Choroid plexus epithelial cell (primary cell): ENCODE measurements at regions not wholly inside any gene's neighbourhood (a gene's known extent, or its start where the extent isn't known, plus 50 kb on each side); places are given as distances from the start of the nearest gene placed in this dataset.

Experiments used
- DNase-seq: peaks from one replicate; pipeline ENCODE4 v3.0.0-alpha.2; 2010; ENCODE audit warnings: low read depth
- H3K4me3 ChIP-seq: 2 replicates; pipeline ENCODE4 v1.5.1; 2011; ENCODE audit warnings: low read depth, mild to moderate bottlenecking, control low read depth, low read length, moderate library complexity
- TF ChIP-seq, protein P1 (sequence below): conservative IDR thresholded peaks from 2 replicates; pipeline ENCODE4 v1.5.1; 2011; ENCODE audit warnings: low read depth, mild to moderate bottlenecking, control low read depth, inconsistent platforms, low read length, moderate library complexity

DNA sequence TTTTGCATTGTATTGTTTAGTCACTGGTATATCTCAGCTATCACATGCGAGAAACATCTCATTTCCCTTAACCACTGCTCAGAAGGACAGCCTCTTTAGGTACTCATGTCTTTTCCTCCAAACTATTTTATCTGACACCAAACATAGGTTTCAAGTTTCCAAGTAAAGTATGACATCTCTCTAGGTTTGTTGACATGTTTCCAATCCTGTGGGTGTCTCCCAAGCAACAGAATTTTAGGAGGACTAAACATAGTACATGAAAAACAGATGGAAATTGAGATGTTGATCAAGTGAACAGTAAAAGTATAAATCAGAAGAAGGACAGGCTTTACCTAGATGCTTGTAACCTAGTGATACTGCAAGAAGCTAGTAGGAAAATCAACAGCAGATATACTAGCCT is 371.4 kb downstream of the DTHD1 start:
- H3K4me3 ChIP-seq: no peak overlapping the region
- TF ChIP-seq, protein P1, sequence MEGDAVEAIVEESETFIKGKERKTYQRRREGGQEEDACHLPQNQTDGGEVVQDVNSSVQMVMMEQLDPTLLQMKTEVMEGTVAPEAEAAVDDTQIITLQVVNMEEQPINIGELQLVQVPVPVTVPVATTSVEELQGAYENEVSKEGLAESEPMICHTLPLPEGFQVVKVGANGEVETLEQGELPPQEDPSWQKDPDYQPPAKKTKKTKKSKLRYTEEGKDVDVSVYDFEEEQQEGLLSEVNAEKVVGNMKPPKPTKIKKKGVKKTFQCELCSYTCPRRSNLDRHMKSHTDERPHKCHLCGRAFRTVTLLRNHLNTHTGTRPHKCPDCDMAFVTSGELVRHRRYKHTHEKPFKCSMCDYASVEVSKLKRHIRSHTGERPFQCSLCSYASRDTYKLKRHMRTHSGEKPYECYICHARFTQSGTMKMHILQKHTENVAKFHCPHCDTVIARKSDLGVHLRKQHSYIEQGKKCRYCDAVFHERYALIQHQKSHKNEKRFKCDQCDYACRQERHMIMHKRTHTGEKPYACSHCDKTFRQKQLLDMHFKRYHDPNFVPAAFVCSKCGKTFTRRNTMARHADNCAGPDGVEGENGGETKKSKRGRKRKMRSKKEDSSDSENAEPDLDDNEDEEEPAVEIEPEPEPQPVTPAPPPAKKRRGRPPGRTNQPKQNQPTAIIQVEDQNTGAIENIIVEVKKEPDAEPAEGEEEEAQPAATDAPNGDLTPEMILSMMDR: no peak
- no peak for DNase-seq

DNA sequence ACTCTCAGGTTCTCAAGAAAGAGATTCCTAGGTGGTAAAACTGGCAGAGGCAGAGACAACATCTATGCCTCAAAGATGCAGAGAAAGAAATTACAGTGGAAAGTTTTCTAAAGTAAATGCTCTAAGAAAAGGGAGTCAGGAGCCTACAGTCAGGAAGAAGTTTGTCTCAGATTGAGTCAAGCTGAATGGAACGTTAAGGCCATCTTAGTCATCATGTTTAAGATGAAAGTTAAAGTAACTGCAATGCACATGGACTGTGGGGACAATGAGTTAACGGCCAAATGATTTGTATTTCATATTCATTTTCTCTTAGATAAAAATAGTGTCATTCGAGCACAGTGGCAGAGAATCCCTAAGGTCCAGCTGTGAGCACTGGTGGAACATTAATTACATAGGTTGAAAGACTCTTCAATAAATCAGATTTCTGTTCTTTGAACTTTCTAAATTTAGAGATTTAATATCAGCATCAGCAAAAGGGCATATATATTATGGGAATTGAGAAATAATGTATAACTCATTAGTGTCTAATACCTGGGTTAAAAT is 384.6 kb downstream of the DTHD1 start:
- TF ChIP-seq, protein P1: no peak
- no peak for DNase-seq
- no peak overlapping the region for H3K4me3 ChIP-seq

DNA sequence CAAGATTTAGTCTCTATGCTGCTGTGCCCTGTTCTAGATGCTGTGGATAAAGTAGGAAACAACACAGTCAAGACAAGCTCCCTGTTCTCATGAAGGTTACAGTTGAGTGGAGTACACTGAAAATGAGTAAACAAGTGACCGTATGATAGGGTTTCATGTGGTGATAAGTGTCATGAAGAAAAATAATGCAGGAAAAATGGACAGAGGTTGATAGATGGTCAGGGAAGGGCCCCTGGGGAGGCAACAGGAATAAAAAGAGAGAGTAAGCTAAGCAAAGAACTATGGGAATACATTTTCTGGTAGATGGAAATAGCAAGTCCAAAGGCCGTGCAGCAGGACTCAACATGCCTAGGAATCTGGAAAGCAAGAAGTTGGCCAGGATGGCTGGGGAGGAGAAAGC is 394.0 kb downstream of the DTHD1 start:
- DNase-seq: no peak
- TF ChIP-seq, protein P1: no peak
- H3K4me3 ChIP-seq: no peak overlapping the region

DNA sequence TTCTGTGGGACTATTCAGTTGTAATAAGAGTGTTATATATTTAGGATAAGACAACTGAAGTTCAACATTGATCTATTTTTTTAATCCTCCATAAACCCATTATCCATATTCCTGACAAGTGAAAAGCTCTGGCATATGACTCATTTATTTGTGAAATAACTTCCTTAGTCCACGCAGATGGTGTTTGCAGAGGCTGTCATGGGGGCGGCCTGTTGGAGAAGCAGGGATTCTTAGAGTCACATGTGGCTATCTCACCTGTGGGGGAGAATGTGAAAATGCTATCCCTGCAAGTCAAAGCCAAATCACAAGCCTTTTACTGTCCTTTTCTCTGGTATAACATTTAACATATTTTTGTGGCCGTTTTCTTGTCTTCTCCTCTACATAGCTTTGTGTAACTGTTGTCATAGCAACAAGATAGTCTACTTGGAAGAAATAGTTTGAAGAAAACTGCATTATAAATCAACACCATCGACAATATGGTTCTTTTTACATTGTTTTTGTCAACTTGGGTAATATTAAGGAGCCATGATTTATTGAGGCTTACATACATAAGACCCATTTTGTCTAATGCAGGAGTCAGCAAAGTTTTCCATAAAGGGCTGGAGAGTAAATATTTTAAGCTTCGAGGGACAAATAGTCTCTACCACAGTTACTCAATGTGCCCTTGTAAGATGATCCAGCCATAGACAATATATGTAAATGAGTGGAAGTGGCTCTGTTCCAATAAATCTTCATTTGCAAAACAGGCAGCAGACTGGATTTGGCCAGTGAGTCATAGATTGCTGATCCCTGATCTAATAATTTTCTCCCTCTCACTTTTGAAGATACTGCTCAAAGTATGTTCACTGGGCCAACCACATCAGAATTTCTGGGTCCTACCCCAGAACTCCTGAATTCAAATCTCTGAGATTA is 395.0 kb downstream of the DTHD1 start:
- no peak overlapping the region for H3K4me3 ChIP-seq
- TF ChIP-seq, protein P1: no peak

DNA sequence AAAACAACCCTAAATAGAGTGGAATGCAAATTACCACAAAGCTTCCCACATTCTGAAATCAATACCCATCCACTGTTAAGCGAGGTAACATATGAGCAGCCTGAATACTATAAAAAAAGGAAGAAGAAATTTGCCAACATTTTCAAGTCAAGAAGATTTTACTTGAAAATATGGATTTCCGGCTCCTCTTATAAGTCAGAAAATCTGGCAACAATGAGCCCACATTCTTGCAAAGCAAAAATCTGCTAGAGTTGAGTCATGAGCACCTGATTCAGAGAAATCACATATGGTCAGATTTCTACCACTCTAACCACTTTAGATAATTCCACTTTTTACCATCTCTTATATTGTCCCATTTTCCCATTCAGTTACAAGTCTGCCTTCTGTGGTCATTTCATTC is 395.7 kb downstream of the DTHD1 start:
- TF ChIP-seq, protein P1: no peak
- no peak for DNase-seq
- no peak overlapping the region for H3K4me3 ChIP-seq

More for the DNA sequence above, 395.0 kb downstream of the DTHD1 start:
- peak; percentile 3 for DNase-seq

DNA sequence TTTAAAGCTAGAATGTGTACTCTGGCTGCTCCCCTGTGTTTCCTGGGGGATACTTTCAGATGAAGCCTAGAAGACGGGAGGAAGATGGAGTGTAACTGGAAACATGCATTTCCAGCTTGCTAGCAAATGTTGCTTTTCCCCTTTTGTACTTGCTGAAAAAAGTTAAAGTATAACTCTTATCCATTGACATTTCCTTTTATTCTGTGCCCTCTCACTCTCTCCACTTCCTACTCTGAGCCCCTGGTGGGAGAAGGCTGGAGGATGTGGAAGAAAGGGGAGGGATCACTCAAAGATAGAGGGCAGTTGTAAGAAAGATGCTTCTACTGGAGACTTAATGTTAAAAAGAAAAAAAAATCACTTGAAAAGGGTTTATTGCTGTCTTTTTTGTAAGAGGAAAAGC is 396.5 kb downstream of the DTHD1 start:
- DNase-seq: no peak
- TF ChIP-seq, protein P1: no peak
- no peak overlapping the region for H3K4me3 ChIP-seq
